Trophoblast cell (in vitro differentiated cells and primary cell): ENCODE measurements at regions not wholly inside any gene's neighbourhood (a gene's known extent, or its start where the extent isn't known, plus 50 kb on each side); places are given as distances from the start of the nearest gene placed in this dataset.
"Not testable (repeated sequence)": the region's sequence is repeated elsewhere in the genome, so short reads cannot be mapped to it uniquely, and the experiment has no call there.

ENCODE experiments used
- DNase-seq, 2 donors: peaks; one replicate each; pipeline ENCODE4 v3.0.0-alpha.2; 2016
- H2AFZ ChIP-seq: 2 replicates; pipeline ENCODE4 v1.6.1; 2013; ENCODE audit warnings: low read length, moderate library complexity, mild to moderate bottlenecking; ENCODE audit not compliant: insufficient read depth, poor library complexity
- H2AK5ac ChIP-seq: 2 replicates; pipeline ENCODE4 v1.6.1; 2013; ENCODE audit warnings: mild to moderate bottlenecking, low read length
- H2BK120ac ChIP-seq: 2 replicates; pipeline ENCODE4 v1.6.1; 2013; ENCODE audit warnings: low read length, mild to moderate bottlenecking, moderate library complexity; ENCODE audit not compliant: insufficient read depth, poor library complexity
- H2BK12ac ChIP-seq: 2 replicates; pipeline ENCODE4 v1.6.1; 2013; ENCODE audit warnings: mild to moderate bottlenecking, low read length, moderate library complexity
- H2BK5ac ChIP-seq: 2 replicates; pipeline ENCODE4 v1.6.1; 2013; ENCODE audit warnings: low read length, low read depth, moderate library complexity, mild to moderate bottlenecking; ENCODE audit not compliant: poor library complexity
- H3K14ac ChIP-seq: 2 replicates; pipeline ENCODE4 v1.6.1; 2013; ENCODE audit warnings: mild to moderate bottlenecking, low read length
- H3K18ac ChIP-seq: 2 replicates; pipeline ENCODE4 v1.6.1; 2013; ENCODE audit warnings: mild to moderate bottlenecking, low read length
- H3K23ac ChIP-seq: 2 replicates; pipeline ENCODE4 v1.6.1; 2013; ENCODE audit warnings: low read length
- H3K27ac ChIP-seq: 2 replicates; pipeline ENCODE4 v1.5.1; 2013; ENCODE audit warnings: low read depth, mild to moderate bottlenecking, inconsistent platforms, low read length, moderate library complexity
- H3K27me3 ChIP-seq: 2 replicates; pipeline ENCODE4 v1.6.1; 2013; ENCODE audit warnings: inconsistent platforms, mild to moderate bottlenecking, low read length, moderate library complexity; ENCODE audit not compliant: insufficient read depth
- H3K36me3 ChIP-seq, 2 experiments: 1 replicate in 1 of 2; 2 replicates in 1 of 2; pipeline ENCODE4 v1.6.1; 2013; ENCODE audit warnings: low read length in 2 of 2, mild to moderate bottlenecking in 2 of 2, moderate library complexity in 1 of 2; ENCODE audit not compliant: insufficient read depth in 2 of 2, control insufficient read depth in 1 of 2
- H3K4ac ChIP-seq: 2 replicates; pipeline ENCODE4 v1.6.1; 2013; ENCODE audit warnings: low read depth, mild to moderate bottlenecking, low read length, moderate library complexity
- H3K4me1 ChIP-seq, 2 experiments: 1 replicate in 1 of 2; 2 replicates in 1 of 2; pipeline ENCODE4 v1.6.1; 2013; ENCODE audit warnings: low read length in 2 of 2, mild to moderate bottlenecking in 2 of 2, moderate library complexity in 1 of 2; ENCODE audit not compliant: insufficient read depth in 2 of 2, control insufficient read depth in 1 of 2
- H3K4me2 ChIP-seq: 2 replicates; pipeline ENCODE4 v1.6.1; 2013; ENCODE audit warnings: inconsistent platforms, mild to moderate bottlenecking, low read length, moderate library complexity
- H3K4me3 ChIP-seq: 2 replicates; pipeline ENCODE4 v1.5.1; 2013; ENCODE audit warnings: mild to moderate bottlenecking, low read depth, low read length, inconsistent platforms
- H3K79me1 ChIP-seq: one replicate; pipeline ENCODE4 v1.6.1; 2013; ENCODE audit warnings: low read length
- H3K79me2 ChIP-seq: 2 replicates; pipeline ENCODE4 v1.6.1; 2013; ENCODE audit warnings: low read length, mild to moderate bottlenecking; ENCODE audit not compliant: control insufficient read depth, insufficient read depth, poor library complexity
- H3K9ac ChIP-seq: 2 replicates; pipeline ENCODE4 v1.6.1; 2013; ENCODE audit warnings: mild to moderate bottlenecking, low read length
- H3K9me3 ChIP-seq: 2 replicates; pipeline ENCODE4 v1.6.1; 2013; ENCODE audit warnings: low read depth, mild to moderate bottlenecking, control low read depth, inconsistent platforms, low read length; ENCODE audit not compliant: insufficient read depth
- H4K12ac ChIP-seq: 2 replicates; pipeline ENCODE4 v1.6.1; 2013; ENCODE audit warnings: low read depth, mild to moderate bottlenecking, low read length, moderate library complexity
- H4K8ac ChIP-seq: 2 replicates; pipeline ENCODE4 v1.6.1; 2013; ENCODE audit warnings: low read depth, mild to moderate bottlenecking, low read length, moderate library complexity
- H4K91ac ChIP-seq: one replicate; pipeline ENCODE4 v1.6.1; 2013; ENCODE audit warnings: low read depth, mild to moderate bottlenecking, low read length, moderate library complexity
- WGBS: extraction: QIAGEN DNeasy Blood & Tissue Kit; methylation state at CpG from one replicate; pipeline ENCODE4 v1.1.7; 2013; ENCODE audit warnings: missing lambda C conversion rate; ENCODE audit not compliant: insufficient read length, insufficient coverage; ENCODE audit errors: extremely low coverage; 5-methylcytosine and 5-hydroxymethylcytosine counted together

GRCh38 chr14:95625710-95626109, 60.5 kb upstream of the TCL1B start:
- H3K9me3 ChIP-seq, H3K79me1 ChIP-seq, H2BK12ac ChIP-seq, H3K4me2 ChIP-seq, H4K12ac ChIP-seq, H3K27ac ChIP-seq, H3K4me1 ChIP-seq, H4K91ac ChIP-seq, H2AFZ ChIP-seq, H2BK5ac ChIP-seq, H4K8ac ChIP-seq, H3K79me2 ChIP-seq, H2AK5ac ChIP-seq, H3K4me3 ChIP-seq, H3K4ac ChIP-seq, H3K23ac ChIP-seq, H2BK120ac ChIP-seq, DNase-seq, H3K27me3 ChIP-seq, H3K36me3 ChIP-seq, H3K18ac ChIP-seq, H3K9ac ChIP-seq, H3K14ac ChIP-seq: not testable (repeated sequence)
- no CpG with 5 or more reads among the region's 2 CpGs for WGBS

GRCh38 chr14:95635051-95635450, 51.2 kb upstream of the TCL1B start:
- peaks cover 2% of the 10 kb centered on the region for H3K27me3 ChIP-seq

More at GRCh38 chr14:95635051-95635450, 51.2 kb upstream of the TCL1B start:
- no peak overlapping the region for H3K9ac ChIP-seq
- H2BK12ac ChIP-seq, result no peak overlapping the region
- peak overlapping the region; percentile 78 for H3K27ac ChIP-seq
- no peaks in the 10 kb centered on the region for H3K36me3 ChIP-seq
- no peak overlapping the region for H3K14ac ChIP-seq
- no peak overlapping the region for H2AFZ ChIP-seq
- peaks cover 3% of the 10 kb centered on the region for H3K79me2 ChIP-seq
- H2BK120ac ChIP-seq, result peak overlapping the region; percentile 47
- no peak overlapping the region for H3K4me2 ChIP-seq
- H3K4me1 ChIP-seq, result peaks cover 6 to 13% of the 10 kb centered on the region in 2 experiments
- DNase-seq, result peak; percentile 89 to 93
- H3K23ac ChIP-seq, result no peak overlapping the region
- no peak overlapping the region for H4K8ac ChIP-seq
- H2AK5ac ChIP-seq, result no peak overlapping the region
- no peak overlapping the region for H3K4ac ChIP-seq
- peaks cover 11% of the 10 kb centered on the region for H3K79me1 ChIP-seq
- H3K18ac ChIP-seq, result no peak overlapping the region
- no peak overlapping the region for H2BK5ac ChIP-seq
- no peak overlapping the region for H4K12ac ChIP-seq
- no peak overlapping the region for H3K4me3 ChIP-seq
- H4K91ac ChIP-seq, result no peak overlapping the region
- peaks cover 1% of the 10 kb centered on the region for H3K9me3 ChIP-seq
